Stomach (tissue), 8 donors: ENCODE measurements at regions not wholly inside any gene's neighbourhood (a gene's known extent, or its start where the extent isn't known, plus 50 kb on each side); places are given as distances from the start of the nearest gene placed in this dataset.

Source experiments
- DNase-seq, 2 donors: peaks; one replicate each; pipeline versions ENCODE4 v3.0.0 to v3.0.0-alpha.2; 2013 to 2019
- H3K27ac ChIP-seq, 5 donors: fragments of 200-600 bp in 4 of 5; sonication (generic) in 4 of 5; one replicate each; pipeline ENCODE4 v1.5.1; 2013 to 2019; ENCODE audit warnings: mild to moderate bottlenecking in 1 of 5, moderate library complexity in 1 of 5
- H3K27me3 ChIP-seq, 3 donors: fragments of 200-600 bp; sonication (generic); one replicate each; pipeline ENCODE4 v1.5.1; 2017 to 2019; ENCODE audit warnings: mixed run types in 1 of 3
- H3K36me3 ChIP-seq, 4 donors: fragments of 200-600 bp; sonication (generic); 1 replicate in 3 of 4; 2 replicates in 1 of 4; pipeline ENCODE4 v1.5.1; 2016 to 2019
- H3K4me1 ChIP-seq, 4 donors: fragments of 200-600 bp; sonication (generic); one replicate each; pipeline ENCODE4 v1.5.1; 2016 to 2019
- H3K4me3 ChIP-seq, 4 donors: fragments of 200-600 bp; sonication (generic) in 3 of 4; one replicate each; pipeline ENCODE4 v1.5.1; 2016 to 2019; ENCODE audit warnings: mild to moderate bottlenecking in 1 of 4
- H3K9me3 ChIP-seq, 4 donors: fragments of 200-600 bp; sonication (generic); one replicate each; pipeline ENCODE4 v1.5.1; 2016 to 2019
- EP300 ChIP-seq: sonication (generic); formaldehyde crosslinking; IDR thresholded peaks from one replicate; pipeline ENCODE4 v1.6.1; 2017; ENCODE audit warnings: antibody characterized with exemption
- POLR2A ChIP-seq, 4 donors: fragments of 450-650 bp; IDR thresholded peaks; one replicate each; pipeline ENCODE4 v1.6.1; 2016; ENCODE audit warnings: antibody characterized with exemption in 4 of 4, control low read depth in 2 of 4, mild to moderate bottlenecking in 1 of 4, moderate library complexity in 1 of 4
- POLR2AphosphoS5 ChIP-seq, 3 donors: sonication (generic); formaldehyde crosslinking; IDR thresholded peaks; one replicate each; pipeline ENCODE4 v1.6.1; 2016; ENCODE audit warnings: antibody characterized with exemption in 3 of 3
- WGBS, 5 donors: extraction: QIAGEN DNeasy Blood & Tissue Kit in 3 of 5; methylation state at CpG; one replicate each; pipeline versions ENCODE4 v1.1.5 to v1.1.7; 2013 to 2018; 5-methylcytosine and 5-hydroxymethylcytosine counted together
- intact Hi-C: fragments of 100-400 bp; cut with DNase I; formaldehyde crosslinking; loops from one replicate; pipeline ENCODE4 v1.15.1; 2023; ENCODE audit warnings: low total_unique reads
- TF ChIP-seq, protein P1 (sequence below), 7 experiments: fragments of 450-650 bp in 4 of 7; fragments of 200-600 bp in 3 of 7; sonication (generic) in 3 of 7; IDR thresholded peaks; one replicate each; pipeline ENCODE4 v1.5.1; 2016 to 2019; ENCODE audit warnings: antibody characterized with exemption in 7 of 7, control low read depth in 2 of 7, mild to moderate bottlenecking in 1 of 7
- donor health status: healthy with polysubstance abuse.
- donor health status: Bipolar disorder and iron deficiency.
- donor health status: healthy.

- Histone ChIP-seq H3K4me3 (no peak overlapping the region), H3K9me3 (no peaks in the 10 kb centered on the region), H3K4me1 (peaks cover 0 to 8% (median 5%) of the 10 kb centered on the region in 4 donors), H3K27me3 (no peaks in the 10 kb centered on the region), H3K27ac (no peak overlapping the region), H3K36me3 (no peaks in the 10 kb centered on the region)
- WGBS, 5 donors: 37 to 55% (median 52%) methylated on average over 4 of the region's 4 CpGs
- TF ChIP-seq POLR2A (IDR thresholded peaks at IDR 0.05): no peak
- TF ChIP-seq EP300: no peak
- no peak for TF ChIP-seq POLR2AphosphoS5 (IDR thresholded peaks at IDR 0.05)
- TF ChIP-seq, protein P1, sequence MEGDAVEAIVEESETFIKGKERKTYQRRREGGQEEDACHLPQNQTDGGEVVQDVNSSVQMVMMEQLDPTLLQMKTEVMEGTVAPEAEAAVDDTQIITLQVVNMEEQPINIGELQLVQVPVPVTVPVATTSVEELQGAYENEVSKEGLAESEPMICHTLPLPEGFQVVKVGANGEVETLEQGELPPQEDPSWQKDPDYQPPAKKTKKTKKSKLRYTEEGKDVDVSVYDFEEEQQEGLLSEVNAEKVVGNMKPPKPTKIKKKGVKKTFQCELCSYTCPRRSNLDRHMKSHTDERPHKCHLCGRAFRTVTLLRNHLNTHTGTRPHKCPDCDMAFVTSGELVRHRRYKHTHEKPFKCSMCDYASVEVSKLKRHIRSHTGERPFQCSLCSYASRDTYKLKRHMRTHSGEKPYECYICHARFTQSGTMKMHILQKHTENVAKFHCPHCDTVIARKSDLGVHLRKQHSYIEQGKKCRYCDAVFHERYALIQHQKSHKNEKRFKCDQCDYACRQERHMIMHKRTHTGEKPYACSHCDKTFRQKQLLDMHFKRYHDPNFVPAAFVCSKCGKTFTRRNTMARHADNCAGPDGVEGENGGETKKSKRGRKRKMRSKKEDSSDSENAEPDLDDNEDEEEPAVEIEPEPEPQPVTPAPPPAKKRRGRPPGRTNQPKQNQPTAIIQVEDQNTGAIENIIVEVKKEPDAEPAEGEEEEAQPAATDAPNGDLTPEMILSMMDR (IDR thresholded peaks at IDR 0.05): no peak
- intact Hi-C loops: no loop called here
- no peak for DNase-seq
These were observed 87.8 kb downstream of the SPRY1 start for GRCh38 chr4:123484291-123484926.

DNA sequence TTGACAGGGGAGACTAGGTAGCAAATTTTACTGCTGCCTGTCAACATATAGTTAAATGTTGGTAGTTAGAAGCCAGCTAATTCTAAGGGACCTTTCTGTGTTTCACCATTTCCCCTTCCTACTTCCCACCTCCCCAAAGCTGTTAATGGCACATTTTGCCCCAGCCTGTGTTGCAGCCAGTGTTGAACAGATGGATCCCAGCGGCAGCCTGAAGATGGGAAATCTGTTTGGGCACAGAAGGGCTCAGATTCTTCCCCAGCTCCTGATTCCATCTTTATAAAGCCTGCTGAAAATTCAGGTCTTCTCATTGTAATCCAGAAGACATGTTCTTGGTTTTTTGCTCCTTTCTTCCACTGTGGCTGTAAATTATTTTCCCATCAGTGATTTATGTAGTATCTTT lies 89.0 kb downstream of the SPRY1 start:
- TF ChIP-seq POLR2AphosphoS5 (IDR thresholded peaks at IDR 0.05): no peak
- TF ChIP-seq EP300: no peak
- TF ChIP-seq, protein P1 (IDR thresholded peaks at IDR 0.05): no peak
- TF ChIP-seq POLR2A (IDR thresholded peaks at IDR 0.05): no peak
- Histone ChIP-seq H3K36me3 (no peaks in the 10 kb centered on the region), H3K27ac (no peak overlapping the region), H3K9me3 (no peaks in the 10 kb centered on the region), H3K4me3 (no peak overlapping the region), H3K4me1 (no peaks in the 10 kb centered on the region), H3K27me3 (no peaks in the 10 kb centered on the region)
- DNase-seq: no peak
- intact Hi-C loops: no loop called here
- 82 to 94% (median 92%) methylated on average over 1 of the region's 1 CpG for WGBS, 5 donors

DNA sequence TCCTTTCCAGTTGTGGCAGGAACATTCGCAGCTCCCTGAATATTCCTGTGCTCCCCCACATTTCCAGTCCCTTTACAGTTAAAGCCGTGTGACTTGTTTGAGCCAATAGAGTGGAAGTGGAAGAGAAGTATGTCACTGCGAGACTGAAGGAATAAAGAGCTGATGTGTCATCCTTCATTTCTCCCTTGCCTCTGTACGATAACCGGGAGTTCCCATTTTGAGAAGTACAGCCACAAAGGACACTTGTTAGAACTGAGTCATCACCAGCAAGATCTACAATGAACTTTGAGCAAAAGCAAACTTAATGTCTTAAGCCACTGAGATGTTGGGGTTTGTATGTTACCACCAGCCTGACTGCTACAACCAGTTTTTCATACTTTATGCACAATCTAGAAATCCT lies 92.3 kb downstream of the SPRY1 start:
- H3K27ac ChIP-seq: no peak overlapping the region
- TF ChIP-seq POLR2A (IDR thresholded peaks at IDR 0.05) (no peak), EP300 (no peak), POLR2AphosphoS5 (IDR thresholded peaks at IDR 0.05) (no peak)
- TF ChIP-seq, protein P1 (IDR thresholded peaks at IDR 0.05): no peak
- intact Hi-C loops: no loop called here
- no peaks in the 10 kb centered on the region for H3K36me3 ChIP-seq
- no peaks in the 10 kb centered on the region for H3K27me3 ChIP-seq
- DNase-seq: peak in 1 of 2 donors; percentile 42
- no peaks in the 10 kb centered on the region for H3K4me1 ChIP-seq
- H3K4me3 ChIP-seq: no peak overlapping the region
- 51 to 70% (median 65%) methylated on average over 5 of the region's 5 CpGs for WGBS, 5 donors
- no peaks in the 10 kb centered on the region for H3K9me3 ChIP-seq

DNA sequence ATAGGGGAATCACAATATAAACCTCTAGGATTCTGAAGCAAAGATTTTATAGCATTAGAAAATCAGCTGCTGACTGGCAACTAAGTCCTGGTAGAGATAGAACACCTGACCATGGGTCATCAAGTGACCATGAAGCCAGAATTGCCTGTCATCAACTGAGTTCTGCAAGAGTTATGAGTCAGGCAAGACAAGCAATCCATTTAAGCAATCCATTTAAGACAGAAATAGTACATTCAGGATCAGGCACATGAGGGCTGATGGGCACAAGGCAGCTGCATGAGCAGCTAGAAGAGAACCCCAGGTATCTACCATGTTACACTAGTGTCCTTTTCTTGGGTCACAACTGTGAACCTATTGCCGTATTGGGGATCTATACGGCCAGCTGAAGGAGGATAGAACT lies 98.9 kb downstream of the SPRY1 start:
- no peak overlapping the region for H3K27ac ChIP-seq
- H3K27me3 ChIP-seq: no peaks in the 10 kb centered on the region
- no peak for DNase-seq
- H3K36me3 ChIP-seq: no peaks in the 10 kb centered on the region
- intact Hi-C loops: no loop called here
- TF ChIP-seq POLR2AphosphoS5 (IDR thresholded peaks at IDR 0.05): no peak
- TF ChIP-seq, protein P1 (IDR thresholded peaks at IDR 0.05): no peak
- no peak for TF ChIP-seq POLR2A (IDR thresholded peaks at IDR 0.05)
- TF ChIP-seq EP300: no peak
- no peak overlapping the region for H3K4me3 ChIP-seq
- no peaks in the 10 kb centered on the region for H3K4me1 ChIP-seq
- 92 to 100% (median 97%) methylated on average over 2 of the region's 2 CpGs for whole genome bisulfite sequencing, 5 donors
- no peaks in the 10 kb centered on the region for H3K9me3 ChIP-seq
